ENCODE measurements at regions not wholly inside any gene's neighbourhood (a gene's known extent, or its start where the extent isn't known, plus 50 kb on each side); places are given as distances from the start of the nearest gene placed in this dataset.
A peak's percentile ranks its signal among the peaks of the same experiment; 100 is the strongest.
"Not testable (repeated sequence)": the region's sequence is repeated elsewhere in the genome, so short reads cannot be mapped to it uniquely, and the experiment has no call there.

DNA sequence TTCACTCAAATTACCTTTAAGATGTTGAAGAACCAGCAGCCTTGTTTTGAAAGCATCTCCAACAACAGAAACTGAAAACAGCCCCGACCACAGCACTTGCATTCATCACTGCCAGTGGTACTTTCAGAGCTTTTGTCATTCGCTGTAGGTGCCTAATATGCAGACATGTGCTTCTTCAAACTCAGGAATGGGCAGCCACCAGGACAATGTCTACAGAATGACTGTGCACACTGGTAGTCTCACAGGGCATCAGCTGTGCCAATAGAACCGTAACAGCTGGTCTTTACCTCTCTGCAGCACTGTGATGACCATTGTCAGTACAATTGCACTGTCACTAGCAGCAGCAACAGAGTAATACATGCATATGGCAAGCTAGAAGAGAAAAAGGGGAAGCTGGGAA, 1149.7 kb downstream of the STPG2 start:
- DNase-seq, result no peak

- no peak for DNase-seq
Measured at GRCh38 chr4:97003715-97004114, 1139.6 kb downstream of the STPG2 start.

GRCh38 chr4:97013309-97013708, 1130.0 kb downstream of the STPG2 start:
- no peak for DNase-seq

DNA sequence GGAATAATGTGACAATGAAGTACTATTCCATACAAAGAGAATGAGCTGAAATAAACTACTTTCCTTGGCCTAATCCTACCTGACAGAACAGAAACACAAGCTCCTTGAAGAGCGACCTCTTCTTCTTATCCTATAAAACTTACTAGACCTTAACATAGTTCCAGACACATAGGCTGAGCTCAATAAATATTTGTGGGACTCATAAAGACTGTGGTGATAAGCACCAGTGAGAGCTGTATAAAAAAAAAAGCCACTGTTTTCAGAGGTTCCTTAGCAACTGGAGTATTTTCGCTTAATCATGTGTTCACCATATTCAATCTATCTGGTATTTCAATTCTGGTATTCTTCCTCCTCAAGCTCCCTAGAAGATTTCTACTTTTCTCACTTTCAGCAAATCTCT, 1129.6 kb downstream of the STPG2 start:
- DNase-seq, result no peak

GRCh38 chr4:97015301-97015700, 1128.0 kb downstream of the STPG2 start:
- no peak for DNase-seq

GRCh38 chr4:97016186-97016907, 1126.9 kb downstream of the STPG2 start:
- peak; percentile 28 to 59 for DNase-seq

- no peak for DNase-seq
Measured at GRCh38 chr4:97027728-97028410, 1115.4 kb downstream of the STPG2 start.

GRCh38 chr4:97028785-97029184, 1114.5 kb downstream of the STPG2 start:
- no peak for DNase-seq

DNA sequence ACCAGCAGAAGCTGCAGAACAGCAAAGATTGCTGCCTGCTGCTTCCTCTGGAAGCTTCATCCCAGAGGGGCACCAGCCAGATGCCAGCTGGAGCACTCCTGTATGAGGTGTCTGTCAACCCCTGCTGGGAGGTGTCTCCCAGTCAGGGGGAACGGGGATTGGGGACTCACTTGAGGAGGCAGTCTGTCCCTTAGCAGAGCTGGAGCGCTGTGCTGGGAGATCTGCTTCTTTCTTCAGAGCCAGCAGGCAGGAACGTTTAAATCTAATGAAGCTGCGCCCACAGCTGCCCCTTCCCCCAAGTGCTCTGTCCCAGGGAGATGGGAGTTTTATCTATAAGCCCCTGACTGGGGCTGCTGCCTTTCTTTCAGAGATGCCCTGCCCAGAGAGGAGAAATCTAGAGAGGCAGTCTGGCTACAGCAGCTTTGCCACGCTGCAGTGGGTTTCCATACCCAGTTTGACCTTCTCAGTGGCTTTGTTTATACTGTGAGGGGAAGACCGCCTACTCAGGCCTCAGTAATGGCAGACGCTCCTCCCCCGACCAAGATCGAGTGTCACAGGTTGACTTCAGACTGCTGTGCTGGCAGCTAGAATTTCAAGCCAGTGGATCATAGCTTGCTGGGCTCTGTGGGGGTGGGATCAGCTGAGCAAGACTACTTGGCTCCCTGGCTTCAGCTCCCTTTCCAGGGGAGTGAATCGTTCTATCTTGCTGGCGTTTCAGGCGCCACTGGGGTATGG, 1105.7 kb downstream of the STPG2 start:
- DNase-seq, result peak; percentile 39 to 65

DNA sequence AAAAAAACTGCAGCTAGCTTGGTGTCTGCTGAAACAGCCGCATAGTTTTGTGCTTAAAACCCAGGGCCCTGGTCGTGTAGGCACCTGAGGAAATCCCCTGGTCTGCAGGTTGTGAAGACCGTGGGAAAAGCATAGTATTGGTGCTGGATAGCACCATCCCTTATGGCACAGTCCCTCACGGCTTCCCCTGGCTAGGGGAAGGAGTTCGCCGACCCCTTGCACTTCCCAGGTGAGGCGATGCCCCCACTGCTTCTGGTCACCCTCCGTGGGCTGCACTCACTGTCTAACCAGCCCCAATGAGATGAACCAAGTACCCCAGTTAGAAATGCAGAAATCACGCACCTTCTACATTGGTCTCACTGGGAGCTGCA, 1105.1 kb downstream of the STPG2 start:
- no peak for DNase-seq

GRCh38 chr4:97072666-97073065, 1070.6 kb downstream of the STPG2 start:
- DNase-seq, result no peak

- no peak for DNase-seq
Measured at GRCh38 chr4:97073194-97073593, 1070.1 kb downstream of the STPG2 start.

DNA sequence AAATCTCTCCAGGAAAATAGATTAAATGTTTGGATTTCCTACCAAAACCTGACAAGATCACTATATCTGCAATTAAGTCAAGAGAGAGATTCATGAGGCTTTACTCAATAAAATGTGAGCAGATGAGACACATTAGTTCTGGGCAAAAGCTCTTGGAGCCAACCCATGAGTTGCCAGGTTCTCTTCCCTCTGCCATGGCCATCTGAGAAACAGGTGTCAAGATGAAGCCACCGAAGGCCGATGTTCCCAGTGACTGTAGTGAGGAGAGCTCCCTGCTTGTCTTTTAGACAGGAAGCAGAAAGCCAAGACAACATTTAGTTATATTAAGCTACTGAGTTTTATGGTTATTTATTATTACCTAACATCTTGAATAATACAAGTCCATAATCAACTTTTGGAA, 1068.7 kb downstream of the STPG2 start:
- no peak for DNase-seq

DNA sequence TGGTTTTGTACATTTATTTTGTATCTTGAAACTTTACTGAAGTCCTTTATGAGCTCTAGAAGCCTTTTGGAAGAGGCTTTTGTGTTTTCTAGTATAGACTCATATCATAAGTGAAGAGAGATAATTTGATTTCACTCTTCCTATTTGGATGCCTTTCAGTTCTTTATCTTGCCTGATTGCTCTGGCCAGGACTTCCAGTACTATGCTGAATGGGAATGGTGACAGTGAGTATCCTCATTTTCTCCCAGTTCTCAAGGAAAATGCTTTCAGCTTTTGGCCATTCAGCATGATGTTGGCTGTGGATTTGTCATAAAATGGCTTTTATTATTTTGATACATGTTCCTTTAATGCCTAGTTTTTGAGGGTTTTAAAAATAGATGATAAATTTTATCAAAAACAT, 1061.3 kb downstream of the STPG2 start:
- DNase-seq, result no peak

DNA sequence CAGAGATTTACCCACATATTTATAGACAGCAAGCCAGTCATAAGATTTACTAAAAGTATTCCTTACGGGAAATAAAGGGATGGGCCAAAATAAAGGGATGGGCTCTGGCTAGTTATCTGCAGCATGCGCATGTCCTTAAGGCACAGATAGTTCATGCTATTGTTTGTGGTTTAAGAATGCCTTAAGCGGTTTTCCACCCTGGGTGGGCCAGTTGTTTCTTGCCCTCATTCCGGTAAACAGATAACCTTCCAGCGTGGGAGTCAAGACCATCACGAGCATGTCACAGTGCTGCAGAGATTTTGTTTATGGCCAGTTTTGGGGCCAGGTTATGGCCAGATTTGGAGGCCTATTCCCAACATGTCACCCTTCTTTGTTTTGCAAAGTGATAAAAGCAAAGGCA, 1046.2 kb downstream of the STPG2 start:
- not testable (repeated sequence) for DNase-seq

DNA sequence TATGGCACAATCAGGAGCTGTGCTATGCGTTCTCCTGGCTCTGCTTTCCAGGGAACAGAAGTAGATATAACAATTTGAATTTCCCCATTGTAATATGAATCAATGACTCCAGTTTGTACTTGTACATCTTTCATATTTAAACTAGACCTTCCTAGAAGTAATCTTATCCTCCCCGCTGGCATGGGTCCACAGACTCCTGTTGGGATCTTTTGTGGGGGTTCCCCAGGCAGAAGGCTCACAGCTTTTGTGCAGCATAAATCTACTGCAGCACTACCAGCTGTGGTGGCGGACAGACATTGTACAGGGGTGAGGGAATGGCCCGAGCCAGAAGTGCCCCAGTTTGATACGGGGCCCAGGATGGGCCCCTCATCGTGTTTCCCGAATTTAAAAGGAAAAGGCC, 1042.1 kb downstream of the STPG2 start:
- DNase-seq, result not testable (repeated sequence)

DNA sequence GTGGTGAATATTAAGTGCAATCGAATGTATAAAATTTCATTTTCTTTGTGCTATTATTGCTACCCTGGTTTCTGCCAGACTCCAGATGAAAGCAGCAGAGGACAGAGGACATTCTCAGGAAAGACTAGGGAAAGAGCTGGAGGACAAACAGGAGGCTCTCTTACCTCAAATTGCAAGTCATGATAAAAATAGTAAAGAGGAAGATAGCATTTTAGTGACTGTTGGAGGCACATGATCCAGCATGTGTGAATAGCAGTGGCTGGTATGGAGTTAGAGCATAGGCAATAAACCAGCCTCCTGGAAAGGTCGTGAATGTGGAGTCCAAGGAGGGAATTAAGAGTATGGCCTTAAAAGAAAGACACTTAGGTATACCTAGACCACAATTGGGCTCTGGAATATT, 1040.0 kb downstream of the STPG2 start:
- no peak for DNase-seq

GRCh38 chr4:97104006-97104405, 1039.3 kb downstream of the STPG2 start:
- DNase-seq, result peak in 1 of 2 experiments; percentile 0

DNA sequence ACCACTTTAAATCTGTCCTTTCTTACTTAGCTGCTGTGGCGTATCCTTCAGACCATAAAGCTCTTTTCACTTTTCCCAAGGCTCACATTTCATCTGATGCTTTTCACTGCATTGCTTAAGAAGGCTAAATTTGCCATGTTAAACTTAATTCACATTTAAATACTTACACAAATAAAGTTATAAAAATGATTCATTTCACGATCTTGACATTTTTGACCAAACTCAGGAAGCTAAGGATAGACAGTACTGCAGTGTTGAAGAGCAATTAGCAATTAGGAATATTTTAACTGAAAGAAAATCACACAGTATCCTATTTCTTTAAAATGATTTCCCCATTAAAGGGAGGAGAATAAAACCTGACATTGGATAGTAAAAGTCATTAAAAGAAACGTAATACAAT, 1038.6 kb downstream of the STPG2 start:
- no peak for DNase-seq

DNA sequence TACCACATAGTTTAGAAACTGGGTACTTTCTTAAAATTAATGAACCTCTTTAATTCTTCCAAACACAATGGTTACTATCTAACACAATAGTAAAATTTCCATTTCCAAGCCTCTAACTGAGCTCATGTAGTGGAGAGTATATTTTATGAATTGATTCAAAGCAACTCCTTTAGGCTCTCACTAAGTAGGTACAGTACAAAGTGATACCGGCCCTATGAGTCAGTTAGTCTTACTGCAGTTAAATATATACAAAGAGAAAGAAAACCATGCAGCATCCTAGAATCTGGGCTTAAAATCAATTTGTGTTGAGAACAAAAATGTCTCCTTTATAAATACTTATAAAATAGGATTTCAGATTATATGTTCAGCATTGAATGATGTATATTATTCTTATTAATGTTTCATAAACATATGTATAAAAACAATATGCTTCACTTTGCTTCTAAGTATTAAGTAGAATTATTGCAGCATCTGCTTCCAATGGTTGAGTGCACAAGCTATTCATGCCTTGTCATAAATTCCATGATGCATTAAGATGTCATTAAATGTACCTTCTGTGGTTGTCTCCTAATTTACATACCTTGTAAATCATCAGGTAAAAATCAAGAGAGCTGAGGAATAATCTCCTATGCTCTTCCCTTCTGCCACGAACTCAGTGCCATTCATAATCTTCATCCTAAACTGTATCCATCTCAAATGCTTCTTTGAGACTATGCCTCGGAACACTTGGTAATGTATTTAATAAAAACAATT, 1037.8 kb downstream of the STPG2 start:
- DNase-seq, result peak; percentile 39 to 68

GRCh38 chr4:97106161-97106560, 1037.1 kb downstream of the STPG2 start:
- peak; percentile 53 to 76 for DNase-seq

- DNase-seq, result no peak
Measured at GRCh38 chr4:97110506-97110905, 1032.8 kb downstream of the STPG2 start.

- DNase-seq, result no peak
Measured at GRCh38 chr4:97116511-97116910, 1026.8 kb downstream of the STPG2 start.
